ENCODE measurements at regions not wholly inside any gene's neighbourhood (a gene's known extent, or its start where the extent isn't known, plus 50 kb on each side); places are given as distances from the start of the nearest gene placed in this dataset.

- no peak overlapping the region for H3K4me3 ChIP-seq
- intact Hi-C loops (cut with micrococcal nuclease; ENCODE audit: unreplicated experiment) = no loop called here
- no peak overlapping the region for H2AFZ ChIP-seq
- TF ChIP-seq CTCF (conservative IDR thresholded peaks at IDR 0.05) (no peak), EZH2 (IDR thresholded peaks at IDR 0.05; ENCODE audit: low read depth) (no peak)
- ChIA-PET POLR2A (ENCODE audit: unreplicated experiment) (no interaction called here), CTCF (no interaction called here)
- no peaks in the 10 kb centered on the region for H3K79me2 ChIP-seq (ENCODE audit: low read depth)
- no peaks in the 10 kb centered on the region for H3K9me3 ChIP-seq (ENCODE audit: insufficient read depth, low read depth)
- H3F3A ChIP-seq (ENCODE audit: insufficient read depth, low read depth) = no peaks in the 10 kb centered on the region
- H4K20me1 ChIP-seq (ENCODE audit: insufficient read depth) = no peaks in the 10 kb centered on the region
- no peaks in the 10 kb centered on the region for H3K27me3 ChIP-seq (ENCODE audit: insufficient read depth, low read depth)
- no peaks in the 10 kb centered on the region for H3K36me3 ChIP-seq (ENCODE audit: low read depth)
- H3K4me1 ChIP-seq (replicated peaks; ENCODE audit: insufficient read depth) = no peaks in the 10 kb centered on the region
- no TSS peak for BruUV-seq (replicated peaks)
- no peak for DNase-seq
- H3K27ac ChIP-seq = no peak overlapping the region
- no peaks in the 10 kb centered on the region for H3K9me2 ChIP-seq (ENCODE audit: insufficient read depth)
- H3K4me2 ChIP-seq = no peak overlapping the region
These were observed 116.0 kb upstream of the PCGF5 start for GRCh38 chr10:91104193-91105041.

- H3K9me2 ChIP-seq (ENCODE audit: insufficient read depth) = no peaks in the 10 kb centered on the region
- no peaks in the 10 kb centered on the region for H4K20me1 ChIP-seq (ENCODE audit: insufficient read depth)
- no peak overlapping the region for H3K4me2 ChIP-seq
- no peak for DNase-seq
- H3K9me3 ChIP-seq (ENCODE audit: insufficient read depth, low read depth) = no peaks in the 10 kb centered on the region
- no peaks in the 10 kb centered on the region for H3K79me2 ChIP-seq (ENCODE audit: low read depth)
- H3F3A ChIP-seq (ENCODE audit: insufficient read depth, low read depth) = no peaks in the 10 kb centered on the region
- no peak overlapping the region for H2AFZ ChIP-seq
- no TSS peak for BruUV-seq (replicated peaks)
- ChIA-PET CTCF (no interaction called here), POLR2A (ENCODE audit: unreplicated experiment) (no interaction called here)
- H3K27me3 ChIP-seq (ENCODE audit: insufficient read depth, low read depth) = no peaks in the 10 kb centered on the region
- H3K4me1 ChIP-seq (replicated peaks; ENCODE audit: insufficient read depth) = no peaks in the 10 kb centered on the region
- intact Hi-C loops (cut with micrococcal nuclease; ENCODE audit: unreplicated experiment) = no loop called here
- H3K27ac ChIP-seq = no peak overlapping the region
- no peak for TF ChIP-seq EZH2 (IDR thresholded peaks at IDR 0.05; ENCODE audit: low read depth)
- no peak for TF ChIP-seq CTCF (conservative IDR thresholded peaks at IDR 0.05)
- no peaks in the 10 kb centered on the region for H3K36me3 ChIP-seq (ENCODE audit: low read depth)
- H3K4me3 ChIP-seq = no peak overlapping the region
These were observed 115.2 kb upstream of the PCGF5 start for GRCh38 chr10:91105269-91105668.

- Histone ChIP-seq H3K9me3 (ENCODE audit: insufficient read depth, low read depth) (no peaks in the 10 kb centered on the region), H3K27me3 (ENCODE audit: insufficient read depth, low read depth) (no peaks in the 10 kb centered on the region), H3K4me3 (no peak overlapping the region), H3K79me2 (ENCODE audit: low read depth) (no peaks in the 10 kb centered on the region), H3K4me2 (no peak overlapping the region), H3K4me1 (replicated peaks; ENCODE audit: insufficient read depth) (no peaks in the 10 kb centered on the region), H3K27ac (no peak overlapping the region), H2AFZ (no peak overlapping the region), H3F3A (ENCODE audit: insufficient read depth, low read depth) (no peaks in the 10 kb centered on the region), H3K9me2 (ENCODE audit: insufficient read depth) (no peaks in the 10 kb centered on the region), H3K36me3 (ENCODE audit: low read depth) (no peaks in the 10 kb centered on the region), H4K20me1 (ENCODE audit: insufficient read depth) (no peaks in the 10 kb centered on the region)
- intact Hi-C loops (cut with micrococcal nuclease; ENCODE audit: unreplicated experiment) = no loop called here
- no peak for DNase-seq
- CTCF ChIA-PET = no interaction called here
- BruUV-seq (replicated peaks) = no TSS peak
- no peak for TF ChIP-seq EZH2 (IDR thresholded peaks at IDR 0.05; ENCODE audit: low read depth)
- no peak for TF ChIP-seq CTCF (conservative IDR thresholded peaks at IDR 0.05)
- POLR2A ChIA-PET (ENCODE audit: unreplicated experiment) = no interaction called here
These were observed 111.6 kb upstream of the PCGF5 start for GRCh38 chr10:91108820-91109219.

Measured in PC-9 (cell line).